Mammary epithelial cell (primary cell): ENCODE measurements at regions not wholly inside any gene's neighbourhood (a gene's known extent, or its start where the extent isn't known, plus 50 kb on each side); places are given as distances from the start of the nearest gene placed in this dataset.

Experiments used
- EZH2 ChIP-seq: IDR thresholded peaks from 2 replicates; pipeline ENCODE4 v1.6.1; 2012; ENCODE audit warnings: low read length, inconsistent platforms, borderline replicate concordance
- TF ChIP-seq, protein P1 (sequence below), 2 donors: IDR thresholded peaks in 1 of 2; conservative IDR thresholded peaks in 1 of 2; 2 replicates each; pipeline ENCODE4 v1.5.1; 2011 to 2012; ENCODE audit warnings: inconsistent platforms in 2 of 2, low read length in 2 of 2, mild to moderate bottlenecking in 2 of 2, control low read depth in 1 of 2, low read depth in 1 of 2; ENCODE audit not compliant: insufficient read depth in 1 of 2; ENCODE audit errors: extremely low read depth in 1 of 2

- TF ChIP-seq, protein P1, sequence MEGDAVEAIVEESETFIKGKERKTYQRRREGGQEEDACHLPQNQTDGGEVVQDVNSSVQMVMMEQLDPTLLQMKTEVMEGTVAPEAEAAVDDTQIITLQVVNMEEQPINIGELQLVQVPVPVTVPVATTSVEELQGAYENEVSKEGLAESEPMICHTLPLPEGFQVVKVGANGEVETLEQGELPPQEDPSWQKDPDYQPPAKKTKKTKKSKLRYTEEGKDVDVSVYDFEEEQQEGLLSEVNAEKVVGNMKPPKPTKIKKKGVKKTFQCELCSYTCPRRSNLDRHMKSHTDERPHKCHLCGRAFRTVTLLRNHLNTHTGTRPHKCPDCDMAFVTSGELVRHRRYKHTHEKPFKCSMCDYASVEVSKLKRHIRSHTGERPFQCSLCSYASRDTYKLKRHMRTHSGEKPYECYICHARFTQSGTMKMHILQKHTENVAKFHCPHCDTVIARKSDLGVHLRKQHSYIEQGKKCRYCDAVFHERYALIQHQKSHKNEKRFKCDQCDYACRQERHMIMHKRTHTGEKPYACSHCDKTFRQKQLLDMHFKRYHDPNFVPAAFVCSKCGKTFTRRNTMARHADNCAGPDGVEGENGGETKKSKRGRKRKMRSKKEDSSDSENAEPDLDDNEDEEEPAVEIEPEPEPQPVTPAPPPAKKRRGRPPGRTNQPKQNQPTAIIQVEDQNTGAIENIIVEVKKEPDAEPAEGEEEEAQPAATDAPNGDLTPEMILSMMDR (conservative IDR thresholded peaks at IDR 0.05 in 1 of 2, IDR thresholded peaks at IDR 0.05 in 1 of 2; ENCODE audit: extremely low read depth in 1 of 2, insufficient read depth in 1 of 2, low read depth in 1 of 2, low read length in 2 of 2), result no peak
- TF ChIP-seq EZH2, result no peak
Measured at GRCh38 chr10:81594991-81595390, 280.0 kb upstream of the NRG3 start.
